GM19099 (cell line): ENCODE measurements at regions not wholly inside any gene's neighbourhood (a gene's known extent, or its start where the extent isn't known, plus 50 kb on each side); places are given as distances from the start of the nearest gene placed in this dataset.

Experiments
- POLR2A ChIP-seq: IDR thresholded peaks from 3 replicates; pipeline ENCODE4 v1.6.1; 2011; ENCODE audit warnings: low read depth; ENCODE audit not compliant: insufficient read length; ENCODE audit errors: extremely low read depth

DNA sequence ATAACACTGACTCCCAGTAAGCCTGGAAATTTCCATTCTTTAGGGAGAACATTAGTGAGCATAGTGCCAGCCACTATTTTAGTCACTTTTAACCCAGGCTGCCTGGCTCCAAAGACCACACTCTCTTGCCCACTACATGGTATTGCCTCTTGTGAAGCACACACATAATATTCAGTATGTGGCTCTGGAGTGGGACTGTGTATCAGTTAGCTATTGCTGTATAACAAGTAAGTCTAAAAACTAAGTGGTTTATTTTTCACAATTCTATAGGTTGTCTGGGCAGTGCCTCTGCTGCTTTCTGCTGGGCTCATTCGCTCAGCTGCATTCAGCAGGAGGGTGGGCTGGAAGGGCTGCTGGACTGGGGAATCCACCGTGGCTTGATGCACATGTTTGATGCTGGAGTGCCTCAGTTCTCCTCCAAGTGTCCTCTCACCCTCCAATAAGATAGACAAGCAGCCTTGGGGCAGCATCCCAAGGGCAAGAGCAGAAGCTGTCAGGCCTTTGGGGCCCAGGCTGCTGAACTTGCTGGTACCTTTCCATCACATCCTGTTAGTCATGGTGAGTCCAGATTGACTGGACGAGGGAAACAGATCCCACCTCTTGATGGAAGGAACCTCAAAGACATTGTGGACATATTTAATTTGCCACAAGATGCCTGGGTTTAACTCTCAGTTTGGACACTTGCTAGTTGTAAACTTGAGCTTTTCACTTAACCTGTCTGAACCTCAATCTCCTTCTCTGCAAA is 66.6 kb upstream of the TLE3 start:
- TF ChIP-seq POLR2A, result no peak

- no peak for TF ChIP-seq POLR2A
These were observed 63.3 kb upstream of the TLE3 start for GRCh38 chr15:70160803-70161565.

DNA sequence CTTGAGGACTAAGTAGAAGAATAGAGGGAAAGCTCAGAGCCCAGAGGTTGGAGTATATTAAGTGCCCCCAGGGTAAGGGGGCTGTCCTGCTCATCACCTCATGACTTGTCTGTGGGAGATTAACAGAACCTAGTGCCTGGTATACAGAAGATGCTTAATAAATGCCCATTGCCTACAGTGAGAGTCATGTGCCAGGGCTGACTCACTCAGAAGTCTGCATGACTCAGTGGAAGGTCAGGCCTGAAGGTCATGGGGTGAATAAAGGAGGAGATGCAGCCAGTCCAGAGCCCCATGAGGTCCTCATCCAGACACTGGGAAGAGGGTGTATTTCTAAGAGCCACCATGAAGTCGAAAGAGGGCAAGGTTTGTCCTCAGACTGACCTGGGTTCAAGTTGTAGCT is 62.5 kb upstream of the TLE3 start:
- no peak for TF ChIP-seq POLR2A

- TF ChIP-seq POLR2A, result no peak
These were observed 61.9 kb upstream of the TLE3 start for GRCh38 chr15:70159713-70160009.

DNA sequence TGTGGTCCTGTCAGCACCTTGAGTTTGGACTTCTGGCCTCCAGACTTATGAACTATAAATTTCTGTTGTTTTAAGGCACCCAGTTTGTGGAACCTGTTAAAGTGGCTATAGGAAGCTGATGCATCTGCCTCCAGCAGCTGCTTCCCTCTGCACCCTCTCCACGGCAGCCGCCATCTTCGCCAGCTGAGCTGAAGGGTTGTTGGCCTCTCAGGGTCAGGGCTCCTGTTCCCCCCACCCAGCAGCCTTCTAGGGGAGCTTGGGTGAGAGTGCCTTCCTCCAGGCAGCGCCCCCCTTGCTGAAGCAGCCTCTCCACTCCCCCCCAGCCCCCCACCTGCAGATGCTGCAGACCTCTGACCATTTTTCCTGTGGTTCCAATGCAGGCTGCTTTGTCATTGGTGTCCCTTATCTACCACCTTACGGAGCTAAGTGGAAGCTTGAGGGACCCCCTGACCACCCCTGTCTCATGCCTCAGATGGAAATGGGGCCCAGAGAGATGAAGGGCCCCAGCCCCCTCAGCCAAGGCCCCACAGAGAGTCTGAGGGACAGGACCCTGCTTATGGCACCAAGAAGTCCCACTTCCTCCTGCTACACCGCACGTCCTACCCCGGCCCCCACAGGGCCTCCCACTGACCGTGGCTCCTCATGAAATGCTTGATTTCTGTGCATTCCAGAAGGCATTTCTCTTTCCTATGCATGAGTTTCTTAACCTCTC is 61.4 kb upstream of the TLE3 start:
- no peak for TF ChIP-seq POLR2A

- TF ChIP-seq POLR2A, result no peak
These were observed 60.7 kb upstream of the TLE3 start for GRCh38 chr15:70158309-70159000.

- TF ChIP-seq POLR2A, result no peak
These were observed 59.1 kb upstream of the TLE3 start for GRCh38 chr15:70156671-70157271.

- TF ChIP-seq POLR2A, result no peak
These were observed 57.1 kb upstream of the TLE3 start for GRCh38 chr15:70154718-70155347.

DNA sequence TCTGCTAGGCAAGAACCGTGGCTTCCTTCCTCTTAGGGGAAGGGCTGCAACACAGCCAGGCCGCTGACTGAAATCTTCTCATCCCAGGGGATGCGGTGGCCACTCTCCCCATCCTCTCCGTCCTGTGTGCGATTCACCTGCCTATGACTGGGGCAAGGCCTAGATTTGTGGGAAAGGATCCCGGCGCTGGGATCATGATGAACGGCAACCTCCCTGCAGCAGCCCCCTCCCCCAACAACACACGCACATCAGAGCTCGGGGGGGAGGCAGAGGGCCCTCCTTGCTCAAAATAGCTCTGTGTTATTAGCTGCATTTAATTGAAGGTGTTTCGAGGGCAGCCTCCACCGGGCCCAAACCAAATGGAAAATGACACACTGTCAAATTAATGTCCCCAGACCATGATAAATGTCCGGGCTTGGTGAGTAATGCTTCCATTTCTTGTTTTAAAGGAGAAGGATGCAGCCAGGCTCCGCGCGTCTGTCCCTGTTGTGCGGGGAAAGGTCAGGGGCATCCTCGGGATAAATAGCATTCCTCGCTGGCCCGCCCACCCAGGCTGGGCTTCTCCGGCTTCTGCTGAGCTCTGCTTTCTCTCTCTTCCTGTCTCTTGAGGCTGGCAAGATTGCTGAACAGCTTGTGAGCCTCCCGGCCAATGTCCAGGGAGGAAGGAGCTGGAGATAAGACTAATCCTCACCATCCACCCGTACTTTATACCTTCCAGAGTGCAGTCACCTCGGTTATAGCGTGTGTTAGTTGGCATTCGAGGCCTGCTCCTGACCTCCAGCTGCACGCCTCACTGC is 56.4 kb upstream of the TLE3 start:
- TF ChIP-seq POLR2A, result no peak

DNA sequence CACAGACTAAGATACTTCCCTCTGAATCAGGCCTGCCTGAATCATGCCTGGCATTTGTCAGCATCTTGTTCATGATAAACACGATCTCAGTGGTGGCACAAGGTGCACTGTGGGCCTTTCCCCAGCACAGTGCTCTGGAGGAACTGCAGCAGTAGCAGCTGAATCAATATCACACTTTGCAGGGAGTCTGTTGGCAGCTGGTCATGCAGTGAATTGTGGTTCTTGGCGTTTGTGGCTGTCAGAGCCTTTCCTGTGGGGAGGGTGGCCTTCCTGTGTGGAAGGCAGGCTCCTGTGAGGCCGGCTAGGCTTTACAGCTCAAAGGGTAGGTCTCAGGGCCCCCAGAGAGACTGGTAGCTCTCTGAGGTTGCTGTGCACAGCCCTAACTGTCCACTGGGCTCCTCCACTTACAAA is 54.4 kb upstream of the TLE3 start:
- TF ChIP-seq POLR2A, result no peak

- no peak for TF ChIP-seq POLR2A
These were observed 53.7 kb upstream of the TLE3 start for GRCh38 chr15:70151462-70151861.

DNA sequence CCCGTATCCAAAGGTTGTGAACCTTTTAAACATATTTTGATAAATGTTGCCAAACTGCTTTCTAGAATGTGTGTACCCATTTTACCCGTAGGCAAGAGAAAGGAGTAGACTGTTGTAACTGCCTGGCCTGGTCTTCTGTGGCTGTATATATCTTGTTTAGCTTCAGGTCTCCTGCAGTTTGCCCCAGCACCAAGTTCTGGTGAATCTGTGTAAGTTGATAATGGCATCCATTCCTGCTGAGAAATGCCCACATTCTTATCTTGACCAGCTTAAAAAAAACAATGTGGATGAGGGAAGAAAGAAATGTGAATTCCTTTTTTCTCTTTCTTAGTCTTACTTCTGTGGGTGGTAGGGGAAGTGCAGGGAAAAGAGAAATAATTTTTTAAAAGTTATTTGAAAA is 53.3 kb upstream of the TLE3 start:
- TF ChIP-seq POLR2A, result no peak

- no peak for TF ChIP-seq POLR2A
These were observed 52.7 kb upstream of the TLE3 start for GRCh38 chr15:70150405-70150747.
